Hypothalamus (tissue), 51 donors: ENCODE measurements at regions not wholly inside any gene's neighbourhood (a gene's known extent, or its start where the extent isn't known, plus 50 kb on each side); places are given as distances from the start of the nearest gene placed in this dataset.
"Not testable (repeated sequence)": the region's sequence is repeated elsewhere in the genome, so short reads cannot be mapped to it uniquely, and the experiment has no call there.

Experiments used
- DNase-seq, 51 donors: peaks; one replicate each; lab custom pipeline; 2025; lab: John Stamatoyannopoulos, UW

DNA sequence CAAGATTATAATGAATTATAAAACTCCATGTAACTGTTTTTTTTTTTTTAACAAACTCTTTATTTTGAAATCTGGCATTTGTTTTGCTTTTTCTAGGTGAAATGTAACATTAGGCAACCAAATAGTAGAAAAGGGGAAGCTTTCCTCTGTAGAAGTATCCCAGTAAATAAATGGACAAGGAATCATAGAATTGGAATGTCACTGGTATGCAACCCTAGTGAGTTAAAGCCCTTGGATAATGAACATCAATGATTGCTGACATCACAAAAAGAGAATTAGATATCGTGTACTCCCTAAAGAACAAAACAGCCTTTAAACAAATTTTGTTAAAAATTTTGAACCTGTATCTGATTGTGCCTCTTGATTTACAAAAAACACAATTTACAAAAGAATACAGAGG is 93.9 kb upstream of the OGFRL1 start:
- no peak for DNase-seq

DNA sequence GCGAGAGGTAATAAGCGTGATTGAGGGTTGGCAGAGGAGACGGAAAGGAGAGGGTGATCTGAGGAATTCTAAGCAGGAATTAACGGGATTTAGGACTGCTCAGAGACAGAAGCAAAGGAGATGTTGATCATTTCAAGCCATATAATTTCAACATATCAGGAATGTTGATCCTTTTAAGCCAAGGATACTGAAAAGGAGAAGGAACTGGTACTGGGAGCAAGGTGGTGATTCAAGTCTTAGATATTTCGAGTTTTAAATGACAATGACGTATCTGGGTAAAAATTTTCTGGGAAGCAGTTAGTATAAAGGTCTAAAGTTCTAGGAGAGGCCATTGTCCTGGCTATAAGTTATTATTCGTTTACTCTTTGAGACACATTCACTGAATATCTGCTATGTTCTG is 91.3 kb upstream of the OGFRL1 start:
- DNase-seq, result no peak

DNA sequence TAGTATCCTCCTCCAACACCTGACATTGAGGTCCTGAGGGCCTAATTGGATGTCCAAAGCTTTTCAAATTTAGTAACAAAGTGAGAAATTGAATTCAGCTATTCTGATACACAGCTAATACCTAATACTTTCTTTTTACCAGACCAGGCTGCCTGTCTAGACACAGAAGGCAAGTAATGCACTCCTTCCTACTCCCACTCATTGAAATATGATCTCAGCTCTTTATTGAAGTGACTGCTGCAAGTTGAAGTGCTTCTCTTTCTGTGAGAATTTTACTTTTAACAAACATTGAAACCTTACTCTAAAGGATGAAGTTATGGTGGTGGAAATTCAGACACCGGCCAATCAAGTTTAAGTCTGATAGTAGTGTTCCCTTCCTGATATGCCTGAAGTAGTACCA is 90.8 kb upstream of the OGFRL1 start:
- no peak for DNase-seq

DNA sequence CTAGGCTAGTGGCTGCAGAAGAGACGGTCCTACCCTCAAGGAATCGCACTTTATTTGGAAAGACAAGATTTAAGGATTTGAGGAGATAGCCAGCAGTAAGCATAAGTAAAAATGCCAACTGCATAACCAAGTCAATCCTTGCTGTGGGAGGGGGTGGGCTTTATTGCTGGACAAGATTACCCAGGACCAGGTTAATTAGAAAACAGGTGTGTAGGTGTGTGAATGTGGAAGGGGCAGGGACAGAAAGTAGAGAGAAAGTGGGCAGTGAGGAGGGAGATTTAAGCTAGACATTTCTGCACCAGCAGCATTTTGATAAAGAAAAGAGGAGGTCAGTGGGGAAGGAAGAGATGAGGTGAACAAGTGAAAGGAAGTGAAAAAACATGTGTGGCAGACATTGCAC is 89.7 kb upstream of the OGFRL1 start:
- no peak for DNase-seq

DNA sequence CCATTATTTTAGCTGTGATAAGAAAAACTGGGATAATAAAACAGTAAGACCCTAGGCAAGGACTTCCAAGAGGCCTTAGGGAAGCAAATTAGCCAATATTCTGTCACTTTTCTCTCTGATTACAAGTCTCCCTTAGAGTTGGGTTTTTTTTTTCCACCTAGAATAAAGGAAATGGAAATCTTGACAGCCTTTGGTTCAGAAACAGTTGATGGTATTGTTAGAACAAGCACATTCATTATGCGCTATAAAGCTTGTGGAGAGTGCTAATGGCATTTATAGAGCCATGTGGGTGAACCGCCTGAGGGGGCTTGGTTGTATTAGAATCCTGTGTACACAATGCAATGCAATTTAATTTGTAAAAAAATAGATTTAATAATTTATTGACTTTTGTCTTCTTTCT is 88.9 kb upstream of the OGFRL1 start:
- DNase-seq, result no peak

DNA sequence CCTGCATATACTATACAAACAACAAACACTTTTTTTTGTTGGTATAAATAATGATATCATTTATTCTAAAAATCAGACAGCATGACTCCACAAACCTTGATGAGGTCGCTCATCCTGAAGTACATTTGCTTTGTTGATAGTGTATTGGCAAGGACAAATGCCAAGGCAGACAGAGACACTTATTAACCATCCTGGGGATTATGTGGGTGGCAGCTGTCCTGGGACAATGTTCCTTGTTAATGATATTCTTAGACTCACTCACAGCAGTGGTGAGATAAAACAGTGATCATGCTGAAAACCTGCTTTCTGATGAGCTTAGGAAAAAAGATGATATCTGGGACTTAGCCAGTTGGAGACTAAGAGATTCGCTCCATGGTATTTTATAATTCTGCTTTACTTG is 85.4 kb upstream of the OGFRL1 start:
- DNase-seq, result no peak

DNA sequence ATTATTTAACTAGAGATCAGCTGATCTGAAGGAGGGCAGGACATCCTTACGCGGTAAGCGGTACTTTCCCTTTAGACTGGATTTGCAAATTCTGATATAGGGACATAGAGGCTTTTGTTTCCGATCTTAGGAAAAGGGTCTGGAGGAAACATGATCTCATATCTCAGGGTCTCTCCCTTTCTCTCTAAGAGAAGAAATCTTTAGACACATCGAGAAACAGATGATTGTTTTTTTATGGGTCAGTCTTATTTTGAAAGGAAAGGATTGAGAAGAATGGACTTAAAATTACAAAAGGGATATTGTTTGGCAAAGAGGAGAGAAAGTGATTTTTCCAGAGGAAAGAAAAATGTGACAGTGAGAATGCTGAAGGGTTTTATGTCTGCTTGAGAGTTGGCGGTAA is 83.9 kb upstream of the OGFRL1 start:
- DNase-seq, result no peak

DNA sequence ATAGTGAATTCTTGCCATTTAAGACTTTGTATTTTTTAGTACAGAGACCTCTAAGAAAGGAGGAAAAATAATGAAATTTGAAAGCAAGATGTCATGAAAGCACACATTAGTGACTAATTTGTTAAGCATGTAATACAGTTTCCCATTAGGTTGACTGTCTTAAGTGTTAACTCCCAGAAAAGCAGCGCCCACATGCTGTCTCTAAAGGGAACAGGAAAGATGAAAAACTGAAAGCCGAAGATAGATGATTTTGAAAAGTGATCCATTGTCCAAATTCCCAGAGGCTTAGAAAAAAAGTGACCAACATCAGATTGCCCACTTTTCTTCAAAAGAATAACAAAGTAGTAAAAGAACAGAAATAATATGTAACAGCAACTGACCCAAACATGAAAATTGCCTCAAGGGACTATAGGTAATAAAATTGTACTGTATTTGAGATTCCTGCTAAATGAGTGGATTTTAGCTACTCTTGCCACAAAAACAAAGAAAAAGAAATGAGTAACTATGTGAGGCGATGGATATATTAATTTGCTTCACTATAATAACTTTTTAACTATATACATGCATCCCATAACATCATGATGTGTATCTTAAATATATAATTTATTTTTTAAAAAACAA is 83.2 kb upstream of the OGFRL1 start:
- DNase-seq, result no peak

DNA sequence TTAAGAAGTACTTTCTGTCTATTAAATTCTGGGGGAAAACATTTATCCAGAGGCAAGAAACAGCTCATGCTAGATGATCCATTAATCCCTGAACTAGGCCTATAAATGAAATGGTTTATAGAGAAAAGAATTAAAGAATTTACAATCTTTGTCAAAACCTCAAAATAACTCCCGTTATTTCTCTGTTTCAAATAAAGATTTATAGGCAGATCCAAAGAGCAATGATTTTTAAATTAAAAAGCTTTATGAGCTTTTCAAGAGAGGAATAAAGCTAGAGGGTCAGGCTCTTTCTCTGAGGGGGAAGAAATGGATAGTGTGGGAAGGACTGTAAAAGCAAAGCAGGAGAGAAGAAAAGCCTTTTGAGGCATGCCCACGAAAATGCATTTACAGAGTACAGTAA is 82.5 kb upstream of the OGFRL1 start:
- no peak for DNase-seq

DNA sequence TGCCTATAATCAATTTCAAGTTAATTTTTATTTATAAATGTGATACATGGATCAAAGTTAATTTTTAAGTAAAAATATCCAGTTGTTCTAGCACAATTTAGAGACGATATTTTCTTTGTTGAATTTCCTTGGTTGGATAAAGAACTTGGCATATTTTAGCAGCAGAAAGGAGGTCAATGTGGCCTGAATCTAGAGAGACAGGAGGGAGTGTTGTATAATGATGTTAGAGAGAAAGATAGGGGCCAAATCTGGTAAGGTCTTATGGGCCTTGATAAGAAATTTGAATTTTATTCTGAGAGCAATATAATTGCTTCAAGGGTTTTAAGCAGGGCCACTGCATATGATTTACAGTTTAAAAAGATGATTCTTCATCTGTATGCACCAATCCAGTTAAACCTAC is 79.4 kb upstream of the OGFRL1 start:
- no peak for DNase-seq

DNA sequence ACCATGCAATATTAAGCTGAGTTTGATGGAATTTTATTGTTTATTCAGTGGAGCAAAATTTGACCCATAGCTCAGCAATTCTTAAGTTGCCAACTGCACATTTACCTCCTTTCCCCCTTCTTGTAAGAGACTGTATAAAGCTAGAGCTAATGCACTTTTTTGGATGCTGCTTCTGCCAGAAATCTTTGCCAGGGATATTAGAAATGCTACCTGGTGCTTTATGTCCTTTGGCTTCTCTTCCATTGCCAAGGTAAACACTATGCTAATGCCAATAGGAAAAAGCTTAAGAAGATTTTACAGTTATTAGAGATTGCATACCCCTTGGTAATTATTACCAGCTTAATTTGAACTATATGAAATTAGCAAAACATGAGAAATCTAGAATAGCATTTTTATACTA is 79.0 kb upstream of the OGFRL1 start:
- DNase-seq, result no peak

DNA sequence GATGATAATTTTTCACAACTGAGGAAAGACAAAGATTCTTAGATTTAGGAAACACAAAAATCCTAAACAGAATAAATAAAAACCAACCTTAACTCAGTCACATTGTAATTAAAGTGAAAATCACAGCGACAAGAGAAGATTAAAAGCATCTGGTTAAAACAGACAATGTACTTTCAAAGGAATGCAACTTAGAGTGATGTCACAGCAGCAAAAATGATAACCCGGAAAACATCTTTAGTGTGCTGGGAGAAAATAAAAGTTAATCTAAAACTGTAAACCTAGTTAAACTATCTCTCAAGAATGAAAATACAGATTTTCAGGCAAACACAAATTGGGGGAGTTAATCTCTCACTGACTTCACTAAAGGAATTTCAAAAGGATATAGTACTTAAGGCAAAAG is 76.8 kb upstream of the OGFRL1 start:
- DNase-seq, result no peak

DNA sequence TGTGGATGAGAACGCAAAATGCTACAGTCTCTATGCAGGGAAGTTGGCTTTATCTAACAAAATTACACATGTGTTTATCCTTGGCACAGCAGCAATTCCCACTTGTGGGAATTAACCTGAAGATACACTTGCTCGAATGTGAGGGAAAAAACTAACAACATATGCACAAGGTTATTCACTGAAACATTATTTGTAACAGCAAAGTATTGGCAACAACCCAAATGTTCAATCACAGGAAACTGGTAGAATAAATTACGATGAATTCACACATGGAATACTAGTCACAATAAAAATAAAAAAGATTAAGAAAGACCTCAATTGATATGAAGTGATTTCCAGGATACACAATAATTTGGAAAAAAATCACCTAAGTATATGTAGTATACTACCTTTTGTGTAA is 68.1 kb upstream of the OGFRL1 start:
- no peak for DNase-seq

DNA sequence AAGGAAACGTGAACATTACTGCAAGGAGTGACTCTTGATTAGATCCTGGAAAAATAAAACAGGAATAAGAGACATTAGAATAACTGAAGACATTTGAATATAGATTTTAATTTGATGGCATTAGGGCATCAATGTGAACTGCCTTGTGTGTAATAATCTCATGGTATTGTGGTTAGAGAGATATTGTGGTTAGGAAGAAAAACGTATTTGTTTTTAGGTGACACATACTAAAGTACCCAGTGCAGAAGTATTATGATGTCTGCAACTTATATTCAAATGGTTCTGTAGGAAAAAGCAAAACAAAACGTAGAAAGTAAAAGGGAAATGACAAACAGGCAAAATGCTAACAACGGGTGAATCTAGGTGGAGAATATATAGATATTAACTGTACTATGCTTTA is 65.9 kb upstream of the OGFRL1 start:
- DNase-seq, result no peak

DNA sequence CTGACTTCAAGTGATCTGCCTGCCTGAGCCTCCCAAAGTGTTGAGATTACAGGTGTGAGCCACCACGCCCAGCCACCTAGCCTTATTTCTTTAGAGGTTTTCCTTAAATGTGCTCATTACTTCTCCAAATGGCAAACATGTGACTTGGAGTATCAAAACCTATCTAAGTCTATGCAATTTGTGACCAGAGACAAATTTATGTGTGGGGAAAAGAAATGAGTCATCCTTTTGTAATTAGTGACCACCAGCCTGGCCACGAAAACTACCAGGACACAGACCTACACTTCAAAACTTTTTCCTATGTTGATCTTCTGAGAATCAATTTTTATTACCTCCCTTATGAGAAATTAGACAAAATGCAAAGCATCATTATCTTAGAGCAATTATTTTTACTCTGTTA is 64.6 kb upstream of the OGFRL1 start:
- no peak for DNase-seq

DNA sequence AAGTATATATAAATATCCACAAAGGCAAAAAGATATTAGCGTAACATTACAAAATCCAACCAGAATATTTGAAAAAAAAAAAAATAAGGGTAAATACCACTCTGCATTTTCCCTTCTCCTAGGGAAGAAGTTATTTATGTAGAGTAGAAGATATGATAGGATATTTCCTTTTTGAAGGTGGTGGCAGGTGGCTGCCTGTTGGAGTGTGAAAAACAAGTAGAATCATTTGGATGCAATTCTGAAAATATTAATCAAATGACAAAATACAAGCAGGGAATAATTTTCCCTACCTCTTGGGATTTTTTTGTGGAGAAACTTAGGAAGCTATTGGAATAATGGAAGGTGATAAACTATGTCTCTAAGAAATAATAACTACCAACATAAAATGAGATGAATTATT is 62.5 kb upstream of the OGFRL1 start:
- DNase-seq, result no peak

DNA sequence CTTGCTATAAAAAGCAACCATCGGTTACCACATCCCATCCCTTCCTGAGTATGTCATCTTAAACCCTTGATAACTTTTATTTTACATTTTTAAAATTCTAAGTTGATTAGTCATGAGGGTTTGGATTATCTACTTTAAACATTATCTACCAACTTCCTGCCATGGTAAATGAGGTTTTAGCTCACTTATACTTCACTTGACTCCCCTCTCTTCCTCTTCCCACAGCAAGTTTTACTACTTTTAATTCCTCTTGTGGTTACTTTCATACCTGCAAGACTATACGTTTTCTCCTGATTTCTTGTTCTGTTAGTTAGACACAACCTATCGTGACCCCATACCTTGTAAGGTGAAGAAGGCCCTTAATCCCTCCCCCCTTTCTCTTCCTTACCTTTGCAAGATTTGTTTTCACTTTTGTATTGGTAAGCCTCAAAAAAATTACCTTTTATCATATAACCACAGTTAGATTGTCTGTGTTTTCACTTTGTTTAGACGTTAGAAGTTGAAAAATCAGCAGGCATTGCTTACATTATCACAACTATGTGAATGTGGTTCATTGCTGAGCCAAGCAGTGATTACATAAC is 60.1 kb upstream of the OGFRL1 start:
- DNase-seq, result no peak

DNA sequence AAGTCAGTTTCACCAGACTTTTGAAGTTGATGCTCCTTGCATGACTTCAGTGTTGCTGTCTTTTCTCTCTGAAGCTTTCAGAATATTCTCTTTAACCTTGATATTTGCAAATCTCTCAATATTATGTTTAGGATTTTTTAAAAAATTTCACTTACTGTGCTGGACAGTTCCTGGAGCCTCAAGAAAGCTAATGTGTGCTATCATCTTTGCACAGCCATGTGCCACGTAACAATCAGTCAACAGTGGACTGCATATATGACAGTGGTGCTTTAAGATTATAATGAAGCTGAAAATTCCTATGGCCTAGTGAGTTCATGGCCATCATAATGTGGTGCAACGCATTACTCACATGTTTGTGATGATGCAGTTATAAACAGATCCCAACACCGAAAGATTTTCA is 59.1 kb upstream of the OGFRL1 start:
- no peak for DNase-seq

DNA sequence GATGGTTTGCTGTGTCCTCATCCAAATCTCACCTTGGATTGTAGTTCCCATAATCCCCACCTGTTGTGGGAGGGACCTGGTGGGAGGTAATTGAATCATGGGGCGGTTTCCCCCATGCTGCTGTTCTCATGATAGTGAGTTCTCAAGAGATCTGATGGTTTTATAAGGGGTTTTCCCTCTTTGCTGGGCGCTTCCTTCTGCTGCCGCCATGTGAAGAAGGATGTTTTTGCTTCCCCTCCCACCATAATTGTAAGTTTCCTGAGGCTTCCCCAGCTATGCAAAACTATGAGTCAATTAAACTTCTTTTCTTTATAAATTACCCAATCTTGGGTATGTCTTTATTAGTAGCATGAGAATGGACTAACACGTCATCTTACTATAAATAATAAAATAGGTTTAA is 55.7 kb upstream of the OGFRL1 start:
- DNase-seq, result not testable (repeated sequence)

DNA sequence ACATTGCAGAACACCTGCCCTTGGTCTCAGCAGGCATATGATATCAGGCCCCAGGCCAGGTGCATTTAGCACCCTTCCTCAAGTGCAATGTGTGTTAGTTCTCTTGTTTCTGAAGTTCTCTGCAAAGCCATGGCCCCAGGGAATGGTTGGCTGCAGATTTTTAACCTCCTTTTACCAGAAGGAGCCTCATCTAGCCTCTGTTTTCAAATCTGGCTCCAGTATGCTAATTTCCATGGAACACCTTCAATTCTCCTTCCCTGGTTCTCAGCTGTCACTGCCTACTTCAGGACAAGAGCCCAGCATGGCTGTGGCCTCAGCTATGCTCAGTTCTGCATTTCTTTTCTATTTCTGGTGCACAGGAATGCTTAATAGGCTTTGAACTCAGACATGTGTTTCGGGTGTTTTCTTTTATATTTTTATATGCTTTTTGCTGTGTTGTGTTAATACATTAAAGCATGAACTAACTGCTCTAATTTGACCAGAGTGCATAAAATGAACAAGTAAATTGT is 51.6 kb upstream of the OGFRL1 start:
- DNase-seq, result no peak

DNA sequence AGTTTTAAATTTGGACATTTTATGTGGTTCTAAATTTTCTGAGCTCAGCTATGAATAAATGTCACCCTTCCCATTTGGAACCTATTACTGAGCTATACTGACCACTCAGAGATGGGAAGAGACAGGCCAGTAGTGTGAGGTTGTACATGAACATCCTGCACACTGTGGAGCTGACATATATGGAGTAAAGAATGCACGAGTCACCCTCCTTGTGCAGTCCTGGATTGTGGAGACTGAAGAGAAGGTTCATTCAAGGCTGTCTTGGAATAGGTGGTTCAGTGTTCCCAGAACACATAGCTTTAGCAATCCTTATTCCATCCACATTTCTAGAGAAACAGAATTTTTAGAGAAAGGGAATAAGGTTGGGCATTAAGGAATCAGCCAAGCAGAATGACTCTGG is 50.3 kb upstream of the OGFRL1 start:
- no peak for DNase-seq
